SK-N-SH treated with all-trans-retinoic acid at 6 μM for 48 hours (cell line): ENCODE measurements at regions not wholly inside any gene's neighbourhood (a gene's known extent, or its start where the extent isn't known, plus 50 kb on each side); places are given as distances from the start of the nearest gene placed in this dataset.

Source experiments
- ATAC-seq: fragments of 200-7000 bp; cut with Tn5 transposase; 3 replicates; pipeline ENCODE4 v1.9.1; 2020; ENCODE audit warnings: mild to moderate bottlenecking, moderate library complexity
- ARNTL ChIP-seq: fragments of 450-650 bp; formaldehyde crosslinking; IDR thresholded peaks from 2 replicates; pipeline ENCODE4 v1.5.0; 2020; ENCODE audit warnings: low read depth, mild to moderate bottlenecking, moderate library complexity, borderline replicate concordance
- BACH2 ChIP-seq: fragments of 250-450 bp; sonication (Bioruptor Pico); IDR thresholded peaks from 2 replicates; pipeline ENCODE4 v1.9.0; 2021; ENCODE audit warnings: mild to moderate bottlenecking, borderline replicate concordance
- CREB5 ChIP-seq: fragments of 250-450 bp; sonication (Bioruptor Pico); IDR thresholded peaks from 2 replicates; pipeline ENCODE4 v1.5.1; 2020; ENCODE audit warnings: low read depth, mild to moderate bottlenecking, moderate library complexity
- CSDC2 ChIP-seq: fragments of 250-450 bp; sonication (Bioruptor Pico); IDR thresholded peaks from 2 replicates; pipeline ENCODE4 v1.5.0; 2020; ENCODE audit warnings: mild to moderate bottlenecking, moderate library complexity
- CSRNP3 ChIP-seq: fragments of 250-450 bp; sonication (Bioruptor Pico); IDR thresholded peaks from 2 replicates; pipeline ENCODE4 v1.5.1; 2021; ENCODE audit warnings: mild to moderate bottlenecking, moderate library complexity
- ESRRG ChIP-seq: fragments of 250-450 bp; sonication (Bioruptor Pico); IDR thresholded peaks from 2 replicates; pipeline ENCODE4 v1.6.1; 2021; ENCODE audit warnings: mild to moderate bottlenecking
- GLIS3 ChIP-seq: fragments of 250-450 bp; sonication (Bioruptor Pico); IDR thresholded peaks from 2 replicates; pipeline ENCODE4 v1.5.0; 2020; ENCODE audit warnings: mild to moderate bottlenecking, moderate library complexity
- ISL1 ChIP-seq: fragments of 250-450 bp; sonication (Bioruptor Pico); IDR thresholded peaks from 2 replicates; pipeline ENCODE4 v2.1.2; 2022; ENCODE audit warnings: mild to moderate bottlenecking, moderate library complexity
- OSR1 ChIP-seq: fragments of 250-450 bp; sonication (Bioruptor Pico); IDR thresholded peaks from 2 replicates; pipeline ENCODE4 v1.8.0; 2022; ENCODE audit warnings: moderate library complexity, mild to moderate bottlenecking, inconsistent platforms
- PATZ1 ChIP-seq: fragments of 250-450 bp; sonication (Bioruptor Pico); IDR thresholded peaks from 2 replicates; pipeline ENCODE4 v1.8.0; 2020; ENCODE audit warnings: mild to moderate bottlenecking, moderate library complexity, borderline replicate concordance
- POU6F1 ChIP-seq: fragments of 250-450 bp; sonication (Bioruptor Pico); IDR thresholded peaks from 2 replicates; pipeline ENCODE4 v1.8.0; 2021; ENCODE audit warnings: low read depth, mild to moderate bottlenecking, moderate library complexity, borderline replicate concordance
- PPARA ChIP-seq: fragments of 250-450 bp; sonication (Bioruptor Pico); IDR thresholded peaks from 2 replicates; pipeline ENCODE4 v1.5.0; 2020; ENCODE audit warnings: mild to moderate bottlenecking, borderline replicate concordance
- RARB ChIP-seq: fragments of 250-450 bp; sonication (Bioruptor Pico); IDR thresholded peaks from 2 replicates; pipeline ENCODE4 v1.8.0; 2021; ENCODE audit warnings: mild to moderate bottlenecking, moderate library complexity
- TCF4 ChIP-seq: fragments of 250-450 bp; sonication (Bioruptor Pico); IDR thresholded peaks from 2 replicates; pipeline ENCODE4 v1.8.0; 2021; ENCODE audit warnings: mild to moderate bottlenecking, moderate library complexity, borderline replicate concordance
- TOX ChIP-seq: fragments of 250-450 bp; sonication (Bioruptor Pico); IDR thresholded peaks from 2 replicates; pipeline ENCODE4 v1.8.0; 2021; ENCODE audit warnings: mild to moderate bottlenecking, moderate library complexity, borderline replicate concordance
- TSHZ2 ChIP-seq: fragments of 250-450 bp; sonication (Bioruptor Pico); IDR thresholded peaks from 2 replicates; pipeline ENCODE4 v1.5.0; 2020; ENCODE audit warnings: mild to moderate bottlenecking, moderate library complexity
- ZFP3 ChIP-seq: fragments of 250-450 bp; sonication (Bioruptor Pico); IDR thresholded peaks from 2 replicates; pipeline ENCODE4 v1.5.0; 2020; ENCODE audit warnings: mild to moderate bottlenecking, moderate library complexity
- ZFP30 ChIP-seq: fragments of 450-650 bp; formaldehyde crosslinking; IDR thresholded peaks from 2 replicates; pipeline ENCODE4 v1.5.0; 2022; ENCODE audit warnings: mild to moderate bottlenecking, moderate library complexity
- ZNF565 ChIP-seq: fragments of 450-650 bp; formaldehyde crosslinking; conservative IDR thresholded peaks from 2 replicates; pipeline ENCODE4 v1.5.0; 2020; ENCODE audit warnings: low read depth, mild to moderate bottlenecking, moderate library complexity
- ZNF70 ChIP-seq: fragments of 450-650 bp; formaldehyde crosslinking; IDR thresholded peaks from 2 replicates; pipeline ENCODE4 v1.5.0; 2020; ENCODE audit warnings: mild to moderate bottlenecking, moderate library complexity
- ZNF8 ChIP-seq: fragments of 450-650 bp; formaldehyde crosslinking; IDR thresholded peaks from 2 replicates; pipeline ENCODE4 v1.5.0; 2020; ENCODE audit warnings: mild to moderate bottlenecking, moderate library complexity

GRCh38 chr2:84273406-84273805 lies 185.7 kb downstream of the SUCLG1 start:
- TF ChIP-seq PATZ1 (no peak), RARB (no peak), CREB5 (CRISPR knock-in tag) (no peak), POU6F1 (CRISPR knock-in tag) (no peak), ESRRG (CRISPR knock-in tag) (no peak), ZFP3 (CRISPR knock-in tag) (no peak), ISL1 (no peak), ZNF565 (CRISPR knock-in tag) (no peak), CSDC2 (no peak), ARNTL (CRISPR knock-in tag) (no peak), GLIS3 (no peak), PPARA (CRISPR knock-in tag) (no peak), ZFP30 (CRISPR knock-in tag) (no peak), BACH2 (no peak), TOX (no peak), ZNF70 (no peak), TCF4 (CRISPR knock-in tag) (no peak), ZNF8 (CRISPR knock-in tag) (no peak), OSR1 (no peak)
- no peak for ATAC-seq

GRCh38 chr2:84271977-84272376 lies 187.1 kb downstream of the SUCLG1 start:
- ATAC-seq = no peak
- TF ChIP-seq ZNF565 (CRISPR knock-in tag) = no peak
- TF ChIP-seq POU6F1 (CRISPR knock-in tag) = no peak
- TF ChIP-seq ISL1 = no peak
- TF ChIP-seq TCF4 (CRISPR knock-in tag) = no peak
- no peak for TF ChIP-seq CSDC2
- no peak for TF ChIP-seq ZNF8 (CRISPR knock-in tag)
- no peak for TF ChIP-seq PPARA (CRISPR knock-in tag)
- no peak for TF ChIP-seq TSHZ2 (CRISPR knock-in tag)
- TF ChIP-seq ARNTL (CRISPR knock-in tag) = no peak
- TF ChIP-seq RARB = no peak
- TF ChIP-seq GLIS3 = no peak
- TF ChIP-seq OSR1 = no peak
- no peak for TF ChIP-seq CSRNP3 (CRISPR knock-in tag)
- no peak for TF ChIP-seq ZFP3 (CRISPR knock-in tag)
- TF ChIP-seq, all 23 proteins: peak for 0
